ENCODE measurements at regions not wholly inside any gene's neighbourhood (a gene's known extent, or its start where the extent isn't known, plus 50 kb on each side); places are given as distances from the start of the nearest gene placed in this dataset.
"Not testable (repeated sequence)": the region's sequence is repeated elsewhere in the genome, so short reads cannot be mapped to it uniquely, and the experiment has no call there.

DNA sequence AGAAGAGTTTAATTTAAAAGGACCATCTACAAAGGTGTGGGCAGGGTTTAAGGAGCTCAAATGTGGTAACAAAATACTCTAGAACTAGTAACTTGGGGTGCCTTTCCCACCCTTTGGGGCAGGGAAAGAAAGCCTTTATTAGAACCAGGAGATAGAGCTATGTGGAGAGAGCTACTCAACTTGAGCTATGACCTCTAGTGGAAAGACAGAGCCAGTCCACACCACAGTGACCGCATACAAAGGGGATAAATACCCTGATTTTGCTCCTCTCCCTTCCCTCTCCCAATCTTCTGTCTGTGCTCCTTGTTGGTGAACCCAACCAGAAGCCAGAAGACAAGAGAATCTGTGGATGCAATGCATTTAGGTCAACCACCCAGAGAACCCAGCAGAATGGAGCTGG, 54.4 kb upstream of the JAK1 start:
- no peak for DNase-seq (ENCODE audit: low read depth)
- TF ChIP-seq, protein P1, sequence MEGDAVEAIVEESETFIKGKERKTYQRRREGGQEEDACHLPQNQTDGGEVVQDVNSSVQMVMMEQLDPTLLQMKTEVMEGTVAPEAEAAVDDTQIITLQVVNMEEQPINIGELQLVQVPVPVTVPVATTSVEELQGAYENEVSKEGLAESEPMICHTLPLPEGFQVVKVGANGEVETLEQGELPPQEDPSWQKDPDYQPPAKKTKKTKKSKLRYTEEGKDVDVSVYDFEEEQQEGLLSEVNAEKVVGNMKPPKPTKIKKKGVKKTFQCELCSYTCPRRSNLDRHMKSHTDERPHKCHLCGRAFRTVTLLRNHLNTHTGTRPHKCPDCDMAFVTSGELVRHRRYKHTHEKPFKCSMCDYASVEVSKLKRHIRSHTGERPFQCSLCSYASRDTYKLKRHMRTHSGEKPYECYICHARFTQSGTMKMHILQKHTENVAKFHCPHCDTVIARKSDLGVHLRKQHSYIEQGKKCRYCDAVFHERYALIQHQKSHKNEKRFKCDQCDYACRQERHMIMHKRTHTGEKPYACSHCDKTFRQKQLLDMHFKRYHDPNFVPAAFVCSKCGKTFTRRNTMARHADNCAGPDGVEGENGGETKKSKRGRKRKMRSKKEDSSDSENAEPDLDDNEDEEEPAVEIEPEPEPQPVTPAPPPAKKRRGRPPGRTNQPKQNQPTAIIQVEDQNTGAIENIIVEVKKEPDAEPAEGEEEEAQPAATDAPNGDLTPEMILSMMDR (IDR thresholded peaks at IDR 0.05; ENCODE audit: low read depth, low read length, missing control alignments): peak; percentile 27
- no peak overlapping the region for H3K4me3 ChIP-seq (ENCODE audit: low read depth, low read length)

DNA sequence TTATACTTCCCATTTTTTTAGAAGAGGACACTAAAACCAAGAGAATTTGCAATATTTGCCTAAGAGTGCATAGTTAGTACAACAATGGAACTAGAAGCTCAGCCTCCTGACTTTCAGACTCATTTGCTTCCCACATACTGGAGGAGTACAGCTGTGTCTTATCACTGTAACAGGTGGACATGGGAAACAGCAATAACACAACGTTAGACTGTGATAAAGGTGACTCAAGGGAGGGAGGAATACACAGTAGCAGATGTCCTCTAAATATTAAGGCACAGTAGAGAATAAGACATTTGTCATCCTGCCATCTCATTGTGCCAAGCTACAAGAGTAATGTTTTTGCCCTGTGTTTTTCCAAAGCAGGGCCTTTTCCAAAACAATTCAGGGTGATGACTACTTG, 55.4 kb upstream of the JAK1 start:
- TF ChIP-seq, protein P1 (IDR thresholded peaks at IDR 0.05; ENCODE audit: low read depth, low read length, missing control alignments): no peak
- DNase-seq (ENCODE audit: low read depth): no peak
- no peak overlapping the region for H3K4me3 ChIP-seq (ENCODE audit: low read depth, low read length)

DNA sequence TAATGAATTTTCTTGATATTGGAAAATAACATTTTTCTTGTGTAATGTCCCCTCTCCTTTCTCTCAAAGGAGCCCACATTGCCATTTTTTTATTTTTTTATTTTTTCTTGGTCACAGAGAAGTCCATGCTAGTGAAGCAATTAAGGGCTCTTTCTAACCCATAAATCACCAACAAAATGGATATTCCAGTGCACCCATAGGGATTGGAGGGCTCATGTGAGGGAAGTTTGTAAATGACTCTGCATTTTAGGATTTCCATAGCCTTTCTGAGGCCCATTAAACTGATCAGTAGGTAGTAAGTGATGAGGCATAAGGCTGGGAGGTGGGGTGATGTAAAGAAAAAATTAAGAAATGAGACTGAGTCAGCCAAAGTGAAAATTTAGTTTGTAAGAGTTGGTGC, 55.9 kb upstream of the JAK1 start:
- DNase-seq (ENCODE audit: low read depth): no peak
- H3K4me3 ChIP-seq (ENCODE audit: low read depth, low read length): no peak overlapping the region
- TF ChIP-seq, protein P1 (IDR thresholded peaks at IDR 0.05; ENCODE audit: low read depth, low read length, missing control alignments): no peak

DNA sequence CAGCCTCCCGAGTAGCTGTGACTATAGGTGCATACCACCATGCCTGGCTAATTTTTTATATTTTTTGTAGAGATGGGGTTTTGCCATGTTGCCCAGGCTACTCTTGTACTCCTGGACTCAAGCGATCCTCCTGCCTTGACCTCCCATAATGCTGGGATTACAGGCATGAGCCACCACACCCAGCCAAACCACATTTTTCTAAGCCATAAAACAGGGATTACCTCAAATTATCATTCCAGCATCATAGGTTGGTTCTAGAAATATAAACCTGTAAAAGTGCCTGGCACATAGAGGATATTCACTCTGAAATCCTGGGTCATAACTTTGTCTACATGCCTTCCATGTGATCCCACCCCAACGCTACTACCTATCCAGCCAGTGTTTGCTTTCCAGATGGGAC, 59.4 kb upstream of the JAK1 start:
- no peak overlapping the region for H3K4me3 ChIP-seq (ENCODE audit: low read depth, low read length)
- TF ChIP-seq, protein P1 (IDR thresholded peaks at IDR 0.05; ENCODE audit: low read depth, low read length, missing control alignments): no peak
- no peak for DNase-seq (ENCODE audit: low read depth)

DNA sequence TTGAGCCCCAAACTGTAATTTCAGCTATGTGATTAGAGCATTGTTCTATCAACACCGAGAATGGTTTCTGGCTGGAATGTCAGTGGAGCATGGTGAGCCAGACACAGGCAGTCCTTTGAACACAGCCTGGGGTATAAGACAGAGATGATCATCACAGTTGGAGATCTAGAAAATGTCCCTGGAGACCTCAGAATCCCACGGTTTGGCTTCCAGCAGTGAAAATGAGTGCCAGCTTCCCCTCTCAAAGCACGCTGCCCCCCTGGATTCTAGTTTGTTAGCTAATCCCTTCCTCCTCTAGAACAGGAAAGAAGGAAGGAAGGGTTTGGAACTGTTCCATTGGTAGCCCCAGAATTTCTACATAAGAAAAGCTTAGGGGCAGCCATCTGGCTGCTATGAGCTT, 59.9 kb upstream of the JAK1 start:
- no peak overlapping the region for H3K4me3 ChIP-seq (ENCODE audit: low read depth, low read length)
- TF ChIP-seq, protein P1 (IDR thresholded peaks at IDR 0.05; ENCODE audit: low read depth, low read length, missing control alignments): no peak
- DNase-seq (ENCODE audit: low read depth): no peak

DNA sequence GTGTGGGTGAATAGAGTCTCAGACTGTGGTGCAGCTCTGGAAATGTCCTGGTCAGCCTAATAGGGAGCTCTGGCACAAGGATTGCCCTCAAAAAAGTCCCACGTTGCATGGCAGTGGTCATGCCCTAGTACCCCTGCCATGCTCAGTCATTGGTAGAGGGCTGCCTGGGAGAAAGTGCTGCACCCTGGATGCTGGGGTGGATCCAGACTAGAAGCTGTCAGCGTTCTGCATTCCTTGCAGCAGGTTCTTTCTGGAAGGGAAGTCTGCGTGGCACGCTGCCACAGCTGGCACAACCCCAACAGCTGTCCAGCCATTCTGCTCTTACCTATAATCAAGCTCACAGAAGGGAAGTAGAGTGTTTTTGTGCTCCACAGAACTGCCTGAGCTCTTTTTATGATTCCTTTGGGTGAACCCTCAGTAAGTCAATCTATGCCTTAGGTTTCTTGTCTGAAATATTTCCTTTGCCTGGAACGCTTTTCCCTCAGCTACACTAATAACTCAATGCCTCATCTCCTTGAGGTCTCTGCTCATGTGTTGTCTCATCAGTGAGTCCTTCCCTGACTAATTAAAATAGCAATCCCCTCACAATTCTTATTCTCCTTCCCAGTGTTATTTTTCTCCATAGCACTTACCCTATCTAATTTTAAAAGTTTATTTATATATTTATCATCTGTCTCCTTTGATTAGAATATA, 61.5 kb upstream of the JAK1 start:
- no peak overlapping the region for H3K4me3 ChIP-seq (ENCODE audit: low read depth, low read length)
- TF ChIP-seq, protein P1 (IDR thresholded peaks at IDR 0.05; ENCODE audit: low read depth, low read length, missing control alignments): no peak
- no peak for DNase-seq (ENCODE audit: low read depth)

DNA sequence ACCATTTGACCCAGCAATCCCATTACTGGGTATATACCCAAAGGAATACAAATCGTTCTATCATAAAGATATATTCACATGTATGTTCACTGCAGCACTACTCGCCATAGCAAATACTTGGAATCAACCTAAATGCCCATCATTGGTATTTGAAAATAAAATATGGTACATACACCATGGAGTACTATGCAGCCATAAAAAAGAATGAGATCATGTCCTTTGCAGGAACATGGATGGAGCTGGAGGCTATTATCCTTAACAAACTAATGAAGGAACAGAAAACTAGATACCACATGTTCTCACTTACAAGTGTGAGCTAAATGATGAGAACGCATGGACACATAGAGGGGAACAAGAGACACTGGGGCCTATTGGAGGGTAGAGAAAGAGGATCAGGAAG, 63.1 kb upstream of the JAK1 start:
- not testable (repeated sequence) for DNase-seq (ENCODE audit: low read depth); H3K4me3 ChIP-seq (ENCODE audit: low read depth, low read length)

DNA sequence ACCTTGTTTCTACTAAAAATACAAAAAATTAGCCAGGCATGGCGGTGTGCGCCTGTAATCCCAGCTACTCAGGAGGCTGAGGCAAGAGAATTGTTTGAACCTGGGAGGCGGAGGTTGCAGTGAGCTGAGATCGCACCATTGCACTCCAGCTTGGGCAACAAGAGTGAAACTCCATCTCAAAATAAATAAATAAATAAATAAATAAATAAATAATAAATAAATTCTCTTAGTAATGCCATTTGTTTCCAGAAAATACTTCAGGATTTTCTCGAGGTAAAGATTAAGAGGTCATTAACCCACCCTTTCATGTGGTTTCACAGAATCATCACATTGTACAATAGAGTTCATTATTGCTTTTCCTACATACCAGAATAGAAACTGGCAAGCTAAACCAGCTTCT, 68.5 kb upstream of the JAK1 start:
- not testable (repeated sequence) for DNase-seq (ENCODE audit: low read depth); H3K4me3 ChIP-seq (ENCODE audit: low read depth, low read length)

All from GM12864 (cell line).